Ovary (tissue), 3 donors: ENCODE measurements at regions not wholly inside any gene's neighbourhood (a gene's known extent, or its start where the extent isn't known, plus 50 kb on each side); places are given as distances from the start of the nearest gene placed in this dataset.

ENCODE experiments used
- CTCF ChIP-seq, 3 donors: fragments of 450-650 bp in 2 of 3; fragments of 200-600 bp in 1 of 3; IDR thresholded peaks; one replicate each; pipeline versions ENCODE4 v1.5.1 to v1.8.0; 2016 to 2022; ENCODE audit warnings: antibody characterized with exemption in 3 of 3, mild to moderate bottlenecking in 1 of 3
- EP300 ChIP-seq: sonication (generic); formaldehyde crosslinking; IDR thresholded peaks from one replicate; pipeline ENCODE4 v1.6.1; 2017; ENCODE audit warnings: antibody characterized with exemption
- POLR2A ChIP-seq: fragments of 450-650 bp; IDR thresholded peaks from one replicate; pipeline ENCODE4 v1.6.1; 2017; ENCODE audit warnings: antibody characterized with exemption, mild to moderate bottlenecking, moderate library complexity
- donor health status: DM: no; HTN: no; CAD: no.

GRCh38 chr2:35447215-35447614, 908.4 kb upstream of the CRIM1 start:
- TF ChIP-seq CTCF (IDR thresholded peaks at IDR 0.05): no peak
- TF ChIP-seq POLR2A: no peak
- no peak for TF ChIP-seq EP300
